GM19455 (cell line): ENCODE measurements at regions not wholly inside any gene's neighbourhood (a gene's known extent, or its start where the extent isn't known, plus 50 kb on each side); places are given as distances from the start of the nearest gene placed in this dataset.

Experiments
- ATAC-seq: cut with Tn5 transposase; IDR thresholded peaks from one replicate; pipeline ENCODE4 v1.9.1; 2021; ENCODE audit not compliant: unreplicated experiment

GRCh38 chr2:145849466-145849865 lies 1329.5 kb upstream of the ZEB2 start:
- no peak for ATAC-seq

GRCh38 chr2:145846982-145847381 lies 1327.1 kb upstream of the ZEB2 start:
- no peak for ATAC-seq

DNA sequence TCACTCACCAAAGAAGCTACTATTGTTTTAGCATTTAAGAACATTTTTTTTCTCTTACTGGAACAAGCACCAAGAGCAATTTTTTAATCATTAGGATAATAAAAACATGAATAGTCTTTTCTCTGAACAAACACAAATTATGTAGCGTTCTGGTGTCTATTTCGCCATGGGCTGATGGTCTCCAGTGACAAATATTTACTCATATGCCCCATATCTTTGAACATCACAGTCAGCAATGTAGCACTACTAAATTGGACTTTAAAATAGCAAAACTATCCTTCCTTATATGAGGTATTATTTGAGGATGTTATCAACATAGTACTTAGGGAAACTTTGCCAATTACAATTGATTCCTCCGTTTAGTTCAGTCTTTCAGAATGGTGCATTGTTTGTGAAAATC lies 1326.0 kb upstream of the ZEB2 start:
- ATAC-seq = no peak

- no peak for ATAC-seq
Measured at GRCh38 chr2:145845207-145845894, 1325.4 kb upstream of the ZEB2 start.

DNA sequence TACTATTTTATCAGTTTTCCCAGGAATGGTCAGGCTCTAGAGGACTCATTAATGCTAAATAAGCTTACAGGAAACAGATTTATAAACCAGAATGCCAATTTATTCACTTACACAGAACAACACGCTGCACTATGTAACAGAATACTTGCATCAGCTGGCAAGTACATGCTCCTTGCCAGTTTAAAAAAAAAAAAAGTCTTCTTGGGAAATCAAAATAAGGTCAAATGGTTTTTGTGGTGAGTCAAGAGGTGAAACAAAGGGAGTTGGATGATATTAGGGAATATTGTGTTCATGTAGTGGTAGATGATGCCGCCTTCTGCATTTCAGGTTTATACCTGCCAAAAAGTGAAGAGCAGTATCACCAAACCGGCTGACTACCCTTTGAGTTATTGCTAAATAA lies 1322.1 kb upstream of the ZEB2 start:
- no peak for ATAC-seq

GRCh38 chr2:145836986-145837385 lies 1317.1 kb upstream of the ZEB2 start:
- no peak for ATAC-seq

GRCh38 chr2:145835665-145836064 lies 1315.7 kb upstream of the ZEB2 start:
- no peak for ATAC-seq

DNA sequence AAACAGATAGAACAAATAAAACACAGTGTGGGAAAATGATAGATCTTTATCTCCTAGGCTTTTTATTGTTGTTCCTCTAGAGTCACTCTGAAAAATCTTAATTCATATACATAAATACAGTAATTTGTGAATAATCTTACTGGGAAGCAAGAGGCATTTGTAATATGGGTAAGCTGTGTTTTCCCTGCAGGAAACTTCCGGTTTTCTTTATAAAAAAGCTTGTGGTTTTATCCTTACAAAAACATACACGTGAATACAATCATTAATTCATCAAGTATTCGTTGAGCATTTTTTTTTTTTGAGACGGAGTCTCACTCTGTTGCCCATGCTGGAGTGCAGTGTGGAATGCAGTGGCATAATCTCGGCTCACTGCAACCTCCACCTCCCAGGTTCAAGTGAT lies 1312.8 kb upstream of the ZEB2 start:
- no peak for ATAC-seq

DNA sequence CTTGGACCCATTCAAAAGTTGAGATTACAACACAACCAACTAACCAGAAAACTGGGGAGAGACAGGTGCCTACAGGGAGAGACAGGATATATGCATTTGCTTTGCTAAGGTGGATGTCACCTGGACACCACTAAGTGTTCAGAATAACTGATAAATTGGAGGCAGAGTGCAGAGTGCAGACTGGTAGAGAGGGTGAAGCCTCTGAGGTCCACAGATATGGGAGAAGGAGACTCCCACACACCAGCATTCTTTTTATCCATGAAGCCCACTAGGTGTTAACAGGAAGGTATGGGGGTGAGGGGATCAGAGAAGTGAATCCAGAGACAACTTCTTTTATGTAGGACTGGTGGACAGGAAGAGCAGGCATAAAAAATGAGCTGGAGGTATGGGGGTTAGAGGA lies 1310.0 kb upstream of the ZEB2 start:
- ATAC-seq = no peak

GRCh38 chr2:145827235-145827634 lies 1307.3 kb upstream of the ZEB2 start:
- no peak for ATAC-seq

GRCh38 chr2:145824384-145824783 lies 1304.5 kb upstream of the ZEB2 start:
- ATAC-seq = no peak

DNA sequence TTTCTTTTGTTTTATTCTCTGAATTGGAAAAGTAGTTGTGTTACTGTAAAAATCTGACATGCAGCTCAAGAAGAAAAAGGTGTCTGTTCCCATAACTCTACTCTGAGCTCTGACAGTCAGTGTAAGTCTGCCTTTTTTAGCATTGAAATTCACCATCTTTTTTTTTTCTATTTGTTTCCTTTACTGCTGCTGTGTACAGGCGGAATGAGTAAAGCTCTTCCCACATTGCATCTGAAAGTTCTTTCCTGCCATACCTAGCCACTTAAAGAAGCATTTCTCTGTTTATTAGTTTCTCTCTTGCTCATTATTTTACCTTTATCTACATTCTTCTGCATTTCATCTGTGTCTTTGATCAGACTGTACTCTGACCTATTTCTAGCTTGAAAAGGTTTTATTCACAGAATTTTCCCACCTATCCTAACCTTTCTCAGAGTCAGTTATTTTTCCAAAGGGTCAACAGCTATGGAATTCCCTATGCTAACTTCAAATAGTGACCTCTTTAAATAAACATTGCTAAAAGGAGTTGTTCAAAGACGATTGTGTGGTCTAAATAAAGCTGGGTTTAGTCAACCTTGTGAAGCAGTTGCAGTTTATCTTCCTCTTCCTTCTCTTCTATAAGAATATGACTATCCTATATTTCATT lies 1303.1 kb upstream of the ZEB2 start:
- no peak for ATAC-seq

GRCh38 chr2:145820651-145821050 lies 1300.7 kb upstream of the ZEB2 start:
- ATAC-seq = no peak

- no peak for ATAC-seq
Measured at GRCh38 chr2:145818890-145819504, 1299.1 kb upstream of the ZEB2 start.

GRCh38 chr2:145815933-145816332 lies 1296.0 kb upstream of the ZEB2 start:
- no peak for ATAC-seq

DNA sequence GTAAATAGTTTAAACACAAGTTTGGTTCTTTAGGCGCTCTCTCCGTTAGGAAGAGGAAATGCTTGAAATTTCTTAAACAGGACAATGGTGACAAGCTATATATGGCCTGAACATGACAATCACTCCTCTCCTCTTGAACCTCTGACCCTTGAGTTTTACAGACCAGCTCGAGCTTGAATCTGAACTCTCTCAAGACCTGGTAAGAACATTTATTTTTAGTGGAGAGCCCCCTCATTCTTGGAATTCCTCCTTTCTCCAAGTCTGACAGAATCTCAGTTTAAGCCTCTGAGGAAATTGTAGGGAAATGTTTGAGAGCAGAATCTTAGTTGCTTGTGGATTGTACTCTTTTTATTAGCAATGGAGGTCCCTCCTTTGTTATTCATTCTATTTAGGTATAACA lies 1293.6 kb upstream of the ZEB2 start:
- no peak for ATAC-seq

DNA sequence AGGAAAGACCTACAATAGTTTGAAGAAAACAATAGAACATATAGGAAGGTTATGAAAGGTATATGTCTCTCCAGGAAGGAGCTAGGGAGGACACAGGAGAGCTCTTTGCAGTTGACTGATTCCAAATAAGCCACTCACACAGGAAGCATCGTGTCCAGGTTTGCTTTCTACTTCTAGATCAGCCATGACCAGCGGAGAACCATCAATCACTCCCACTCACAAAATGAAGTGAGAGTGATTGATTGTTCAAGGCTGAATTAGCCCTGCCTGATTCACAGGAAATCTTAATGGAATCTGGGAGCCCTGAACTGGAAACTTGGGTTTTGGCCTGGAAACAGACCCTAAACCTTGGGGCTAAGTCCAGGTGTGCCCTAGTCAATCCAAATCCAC lies 1292.2 kb upstream of the ZEB2 start:
- no peak for ATAC-seq

- no peak for ATAC-seq
Measured at GRCh38 chr2:145811276-145812164, 1291.6 kb upstream of the ZEB2 start.

DNA sequence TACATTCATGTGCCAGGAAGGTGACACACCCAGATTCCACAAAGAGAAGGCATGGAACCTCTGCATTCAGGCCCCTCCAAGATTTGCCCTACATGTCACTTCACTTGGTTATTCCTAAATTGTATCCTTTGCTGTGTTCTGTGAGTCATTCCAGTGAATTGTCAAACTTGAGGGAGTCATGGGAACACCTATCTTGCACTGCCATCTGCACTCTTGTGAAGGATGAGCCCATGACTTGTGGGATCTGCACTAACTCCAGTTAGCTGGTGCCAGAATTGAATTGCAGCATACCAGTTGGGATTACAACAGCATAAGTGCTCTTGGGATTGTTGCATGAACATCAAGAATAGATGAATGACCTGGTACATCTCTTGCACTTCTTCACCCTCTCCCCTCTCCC lies 1288.0 kb upstream of the ZEB2 start:
- no peak for ATAC-seq

DNA sequence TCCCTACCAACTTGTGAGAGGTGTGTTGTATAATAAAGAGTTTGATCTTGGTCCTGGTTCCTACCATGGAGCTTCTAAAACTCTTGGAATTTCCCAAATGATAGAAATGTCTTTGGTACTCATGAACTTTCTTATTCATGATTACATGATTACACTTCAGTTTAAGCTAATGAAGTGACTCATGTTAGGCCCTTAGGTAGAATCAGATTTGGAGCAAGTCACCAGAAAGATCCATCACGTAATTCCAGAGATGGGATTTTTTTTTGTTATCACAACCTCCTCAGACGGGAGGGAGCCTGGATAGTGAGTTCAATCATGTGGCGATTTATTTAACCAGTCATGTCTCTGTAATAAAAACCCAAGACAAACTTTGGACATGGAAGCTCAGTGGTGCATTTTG lies 1287.6 kb upstream of the ZEB2 start:
- no peak for ATAC-seq

DNA sequence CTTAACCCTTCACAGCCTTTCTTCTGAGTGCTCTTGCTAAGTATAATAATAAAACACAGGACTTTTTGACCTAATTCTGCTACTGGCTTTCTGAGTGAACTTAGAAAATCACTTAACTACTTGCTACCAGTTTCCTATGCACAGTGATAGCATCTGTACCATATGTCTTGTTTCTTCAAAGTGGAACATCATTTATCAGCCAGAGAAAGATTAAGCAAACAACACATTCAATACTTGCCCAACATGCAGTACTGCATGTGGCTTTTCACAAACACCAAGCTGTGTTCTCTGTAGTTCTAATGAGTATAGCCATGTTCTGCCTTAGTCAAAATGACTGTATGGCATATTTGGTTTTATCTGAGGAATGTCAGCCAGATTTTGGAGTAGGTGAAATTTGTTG lies 1286.6 kb upstream of the ZEB2 start:
- no peak for ATAC-seq

GRCh38 chr2:145802133-145802532 lies 1282.2 kb upstream of the ZEB2 start:
- no peak for ATAC-seq
